ENCODE measurements at regions not wholly inside any gene's neighbourhood (a gene's known extent, or its start where the extent isn't known, plus 50 kb on each side); places are given as distances from the start of the nearest gene placed in this dataset.

- TF ChIP-seq GABPA (IDR thresholded peaks at IDR 0.05 in 1 of 2, conservative IDR thresholded peaks at IDR 0.05 in 1 of 2) (no peak), JUND (IDR thresholded peaks at IDR 0.05) (no peak), CTCF (IDR thresholded peaks at IDR 0.05; ENCODE audit: low read depth, low read length, missing input control) (no peak)
Observed at GRCh38 chr11:80420374-80420773, 979.5 kb upstream of the TENM4 start.

All from liver (tissue), 3 donors.